ENCODE measurements at regions not wholly inside any gene's neighbourhood (a gene's known extent, or its start where the extent isn't known, plus 50 kb on each side); places are given as distances from the start of the nearest gene placed in this dataset.

DNA sequence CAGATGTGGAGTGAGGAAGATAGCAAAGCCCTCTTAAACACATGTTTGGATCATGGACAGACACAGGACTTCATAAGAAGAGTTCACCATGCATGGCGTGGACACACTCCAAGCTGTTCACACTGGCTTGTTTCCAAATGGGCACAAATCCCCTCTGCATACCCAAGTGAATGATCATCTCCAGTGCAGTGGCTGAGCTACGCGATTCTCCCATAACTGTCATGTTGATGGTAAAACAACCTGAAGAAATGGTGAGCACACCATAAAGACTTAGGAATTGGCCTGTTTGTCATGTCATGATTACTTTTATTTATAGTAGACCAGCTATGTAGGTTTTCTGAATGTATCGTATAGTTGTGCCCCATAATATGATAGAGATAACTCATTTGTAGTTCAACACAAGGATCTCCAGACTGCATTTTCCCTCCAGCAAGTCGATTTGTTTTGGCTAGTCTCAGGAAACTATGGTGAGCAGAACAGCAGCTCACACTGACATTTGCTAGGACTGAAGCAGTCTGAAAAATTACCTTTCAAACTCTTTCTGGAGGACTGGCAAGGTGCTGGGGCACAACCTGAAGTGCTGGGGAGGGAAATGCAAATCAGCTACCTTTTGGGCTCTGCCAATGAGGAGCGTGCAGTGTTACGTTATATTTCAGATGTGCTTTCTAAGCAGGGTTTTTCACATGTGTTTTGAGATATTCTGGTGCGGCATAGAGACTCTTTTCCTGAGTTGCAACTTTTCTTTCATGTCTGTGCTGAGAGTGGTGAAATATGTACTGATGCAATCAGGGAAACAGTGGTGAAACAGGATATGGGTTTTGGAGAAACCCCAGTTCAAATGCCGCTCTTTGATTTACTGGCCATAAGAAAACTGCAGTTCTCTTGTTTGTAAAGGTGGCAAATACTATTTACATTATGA, 629.6 kb upstream of the DPP6 start:
- Histone ChIP-seq H3K4me1 (ENCODE audit: insufficient read depth, low read length) (no peaks in the 10 kb centered on the region), H3K4me3 (ENCODE audit: insufficient read depth, low read length) (no peak overlapping the region), H3K27me3 (ENCODE audit: insufficient read depth, low read length) (no peaks in the 10 kb centered on the region), H3K27ac (ENCODE audit: low read depth, low read length) (no peak overlapping the region), H2AFZ (ENCODE audit: low read length) (no peak overlapping the region), H3K9me3 (ENCODE audit: low read depth, low read length) (no peaks in the 10 kb centered on the region), H3K36me3 (ENCODE audit: insufficient read depth, low read length) (no peaks in the 10 kb centered on the region), H3K79me2 (ENCODE audit: insufficient read depth, low read length) (no peaks in the 10 kb centered on the region), H3K4me2 (ENCODE audit: insufficient read depth, low read length) (no peak overlapping the region), H4K20me1 (ENCODE audit: insufficient read depth, low read length) (no peaks in the 10 kb centered on the region)
- TF ChIP-seq, protein P1, sequence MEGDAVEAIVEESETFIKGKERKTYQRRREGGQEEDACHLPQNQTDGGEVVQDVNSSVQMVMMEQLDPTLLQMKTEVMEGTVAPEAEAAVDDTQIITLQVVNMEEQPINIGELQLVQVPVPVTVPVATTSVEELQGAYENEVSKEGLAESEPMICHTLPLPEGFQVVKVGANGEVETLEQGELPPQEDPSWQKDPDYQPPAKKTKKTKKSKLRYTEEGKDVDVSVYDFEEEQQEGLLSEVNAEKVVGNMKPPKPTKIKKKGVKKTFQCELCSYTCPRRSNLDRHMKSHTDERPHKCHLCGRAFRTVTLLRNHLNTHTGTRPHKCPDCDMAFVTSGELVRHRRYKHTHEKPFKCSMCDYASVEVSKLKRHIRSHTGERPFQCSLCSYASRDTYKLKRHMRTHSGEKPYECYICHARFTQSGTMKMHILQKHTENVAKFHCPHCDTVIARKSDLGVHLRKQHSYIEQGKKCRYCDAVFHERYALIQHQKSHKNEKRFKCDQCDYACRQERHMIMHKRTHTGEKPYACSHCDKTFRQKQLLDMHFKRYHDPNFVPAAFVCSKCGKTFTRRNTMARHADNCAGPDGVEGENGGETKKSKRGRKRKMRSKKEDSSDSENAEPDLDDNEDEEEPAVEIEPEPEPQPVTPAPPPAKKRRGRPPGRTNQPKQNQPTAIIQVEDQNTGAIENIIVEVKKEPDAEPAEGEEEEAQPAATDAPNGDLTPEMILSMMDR (IDR thresholded peaks at IDR 0.05; ENCODE audit: extremely low read depth, low read depth, low read length), result no peak
- no peak for DNase-seq (ENCODE audit: insufficient read length, low spot score, missing footprints)

DNA sequence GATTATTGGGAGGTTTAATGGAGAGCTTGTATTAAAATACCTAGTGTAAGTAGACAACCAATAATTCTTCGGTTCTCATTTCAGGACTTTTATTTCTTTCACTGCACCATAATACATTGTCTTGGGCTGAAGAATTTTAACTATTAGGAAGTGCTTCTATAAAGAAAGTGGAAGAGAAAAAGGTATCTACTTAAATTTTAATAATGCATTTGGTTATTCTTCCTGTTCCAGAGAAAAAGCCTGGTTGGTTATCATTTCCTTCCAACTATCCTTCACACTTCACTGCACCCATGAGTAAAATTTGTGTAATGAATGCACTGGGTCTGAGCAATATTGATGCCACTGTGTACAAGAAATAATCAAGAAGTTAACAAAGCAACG, 629.0 kb upstream of the DPP6 start:
- H3K4me2 ChIP-seq (ENCODE audit: insufficient read depth, low read length), result no peak overlapping the region
- no peaks in the 10 kb centered on the region for H3K36me3 ChIP-seq (ENCODE audit: insufficient read depth, low read length)
- H3K9me3 ChIP-seq (ENCODE audit: low read depth, low read length), result no peaks in the 10 kb centered on the region
- no peaks in the 10 kb centered on the region for H4K20me1 ChIP-seq (ENCODE audit: insufficient read depth, low read length)
- TF ChIP-seq, protein P1 (IDR thresholded peaks at IDR 0.05; ENCODE audit: extremely low read depth, low read depth, low read length), result no peak
- H2AFZ ChIP-seq (ENCODE audit: low read length), result no peak overlapping the region
- no peaks in the 10 kb centered on the region for H3K27me3 ChIP-seq (ENCODE audit: insufficient read depth, low read length)
- DNase-seq (ENCODE audit: insufficient read length, low spot score, missing footprints), result no peak
- H3K27ac ChIP-seq (ENCODE audit: low read depth, low read length), result no peak overlapping the region
- no peaks in the 10 kb centered on the region for H3K79me2 ChIP-seq (ENCODE audit: insufficient read depth, low read length)
- no peaks in the 10 kb centered on the region for H3K4me1 ChIP-seq (ENCODE audit: insufficient read depth, low read length)
- H3K4me3 ChIP-seq (ENCODE audit: insufficient read depth, low read length), result no peak overlapping the region

DNA sequence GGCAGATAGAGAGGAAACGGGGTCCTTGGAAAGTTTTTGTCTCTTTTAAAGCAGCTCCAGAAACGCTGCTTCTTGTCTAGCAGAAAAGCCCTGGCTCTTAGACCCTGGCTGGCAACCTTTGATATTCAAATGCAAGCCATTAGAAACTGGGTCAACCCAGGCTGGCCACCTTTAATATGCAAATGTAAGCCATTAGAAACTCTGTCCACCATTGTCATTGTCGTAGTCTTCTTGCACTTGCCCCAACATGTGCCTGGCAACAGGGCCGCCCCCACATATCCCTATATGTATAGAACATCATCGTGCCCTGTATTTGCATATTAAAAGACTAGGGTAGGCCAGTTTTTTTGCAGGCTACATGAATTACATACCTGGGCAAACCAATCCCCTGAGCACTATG, 621.3 kb upstream of the DPP6 start:
- no peak overlapping the region for H3K27ac ChIP-seq (ENCODE audit: low read depth, low read length)
- H3K36me3 ChIP-seq (ENCODE audit: insufficient read depth, low read length), result no peaks in the 10 kb centered on the region
- no peaks in the 10 kb centered on the region for H3K79me2 ChIP-seq (ENCODE audit: insufficient read depth, low read length)
- H3K4me1 ChIP-seq (ENCODE audit: insufficient read depth, low read length), result no peaks in the 10 kb centered on the region
- no peak for DNase-seq (ENCODE audit: insufficient read length, low spot score, missing footprints)
- H3K27me3 ChIP-seq (ENCODE audit: insufficient read depth, low read length), result no peaks in the 10 kb centered on the region
- H3K4me2 ChIP-seq (ENCODE audit: insufficient read depth, low read length), result no peak overlapping the region
- H2AFZ ChIP-seq (ENCODE audit: low read length), result no peak overlapping the region
- H3K9me3 ChIP-seq (ENCODE audit: low read depth, low read length), result no peaks in the 10 kb centered on the region
- H4K20me1 ChIP-seq (ENCODE audit: insufficient read depth, low read length), result no peaks in the 10 kb centered on the region
- TF ChIP-seq, protein P1 (IDR thresholded peaks at IDR 0.05; ENCODE audit: extremely low read depth, low read depth, low read length), result no peak
- H3K4me3 ChIP-seq (ENCODE audit: insufficient read depth, low read length), result no peak overlapping the region

DNA sequence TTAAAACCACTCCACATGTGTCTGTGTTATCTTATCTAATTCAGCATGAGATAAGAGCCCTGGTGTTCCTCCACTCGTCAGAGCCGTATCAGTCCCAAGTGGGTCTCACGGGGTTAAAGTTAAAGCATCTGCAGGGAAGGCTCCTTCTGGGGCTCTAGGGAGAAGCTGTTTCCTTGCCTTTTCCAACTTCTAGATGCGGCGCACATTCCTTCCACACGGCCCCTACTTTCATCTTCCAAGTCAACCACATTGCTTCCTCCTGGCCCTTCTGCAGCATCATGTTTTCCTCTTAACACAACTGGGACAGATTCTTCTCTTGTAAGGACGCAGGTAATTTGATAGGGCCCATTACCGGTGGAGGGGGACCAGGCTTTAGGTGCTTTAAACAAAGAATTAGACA, 620.1 kb upstream of the DPP6 start:
- Histone ChIP-seq H3K4me3 (ENCODE audit: insufficient read depth, low read length) (no peak overlapping the region), H3K4me2 (ENCODE audit: insufficient read depth, low read length) (no peak overlapping the region), H3K4me1 (ENCODE audit: insufficient read depth, low read length) (no peaks in the 10 kb centered on the region), H3K36me3 (ENCODE audit: insufficient read depth, low read length) (no peaks in the 10 kb centered on the region), H3K79me2 (ENCODE audit: insufficient read depth, low read length) (no peaks in the 10 kb centered on the region), H3K27me3 (ENCODE audit: insufficient read depth, low read length) (no peaks in the 10 kb centered on the region), H4K20me1 (ENCODE audit: insufficient read depth, low read length) (no peaks in the 10 kb centered on the region), H2AFZ (ENCODE audit: low read length) (no peak overlapping the region), H3K9me3 (ENCODE audit: low read depth, low read length) (no peaks in the 10 kb centered on the region), H3K27ac (ENCODE audit: low read depth, low read length) (no peak overlapping the region)
- TF ChIP-seq, protein P1 (IDR thresholded peaks at IDR 0.05; ENCODE audit: extremely low read depth, low read depth, low read length), result no peak
- no peak for DNase-seq (ENCODE audit: insufficient read length, low spot score, missing footprints)

Measured in osteoblast (primary cell).